Chondrocyte (in vitro differentiated cells): ENCODE measurements at regions not wholly inside any gene's neighbourhood (a gene's known extent, or its start where the extent isn't known, plus 50 kb on each side); places are given as distances from the start of the nearest gene placed in this dataset.
"Not testable (repeated sequence)": the region's sequence is repeated elsewhere in the genome, so short reads cannot be mapped to it uniquely, and the experiment has no call there.

ENCODE experiments used
- DNase-seq: peaks from one replicate; pipeline ENCODE4 v3.0.0; 2021; ENCODE audit warnings: mixed read lengths, low spot score
- H3K27ac Mint-ChIP-seq: one replicate; pipeline ENCODE4 v1.8.0; 2021; ENCODE audit warnings: mild to moderate bottlenecking, moderate library complexity, mixed read lengths; ENCODE audit not compliant: unreplicated experiment
- H3K27me3 Mint-ChIP-seq: 2 replicates; pipeline ENCODE4 v1.8.0; 2021; ENCODE audit warnings: low read depth, mixed read lengths
- H3K36me3 Mint-ChIP-seq: 2 replicates; pipeline ENCODE4 v1.8.0; 2021; ENCODE audit warnings: low read depth, mixed read lengths
- H3K4me1 Mint-ChIP-seq: 2 replicates; pipeline ENCODE4 v1.8.0; 2021; ENCODE audit warnings: low read depth, mild to moderate bottlenecking, mixed read lengths
- H3K4me3 Mint-ChIP-seq: one replicate; pipeline ENCODE4 v1.8.0; 2021; ENCODE audit warnings: mild to moderate bottlenecking, moderate library complexity, mixed read lengths; ENCODE audit not compliant: unreplicated experiment
- H3K9me3 Mint-ChIP-seq: 2 replicates; pipeline ENCODE4 v1.8.0; 2021; ENCODE audit warnings: low read depth, mixed read lengths
- CTCF ChIP-seq: fragments of 200-600 bp; sonication (generic); IDR thresholded peaks from 2 replicates; pipeline ENCODE4 v1.5.0; 2021; ENCODE audit warnings: antibody characterized with exemption, mild to moderate bottlenecking, moderate library complexity

GRCh38 chr14:84485036-84485435 lies 1044.9 kb upstream of the FLRT2 start:
- DNase-seq, result no peak

GRCh38 chr14:84490081-84490480 lies 1039.9 kb upstream of the FLRT2 start:
- TF ChIP-seq CTCF, result no peak
- Mint-ChIP-seq H3K27me3 (no peaks in the 10 kb centered on the region), H3K9me3 (no peaks in the 10 kb centered on the region), H3K27ac (no peak overlapping the region), H3K4me3 (no peak overlapping the region), H3K36me3 (no peaks in the 10 kb centered on the region), H3K4me1 (peaks cover 17% of the 10 kb centered on the region)
- no peak for DNase-seq

More at GRCh38 chr14:84485036-84485435, 1044.9 kb upstream of the FLRT2 start:
- H3K27ac Mint-ChIP-seq, result no peak overlapping the region
- no peaks in the 10 kb centered on the region for H3K36me3 Mint-ChIP-seq
- TF ChIP-seq CTCF, result no peak
- peaks cover 41% of the 10 kb centered on the region for H3K4me1 Mint-ChIP-seq
- H3K4me3 Mint-ChIP-seq, result no peak overlapping the region
- H3K27me3 Mint-ChIP-seq, result no peaks in the 10 kb centered on the region
- H3K9me3 Mint-ChIP-seq, result no peaks in the 10 kb centered on the region

- TF ChIP-seq CTCF, result no peak
- Mint-ChIP-seq H3K4me1 (peaks cover 17% of the 10 kb centered on the region), H3K36me3 (no peaks in the 10 kb centered on the region), H3K27me3 (no peaks in the 10 kb centered on the region), H3K9me3 (no peaks in the 10 kb centered on the region), H3K4me3 (no peak overlapping the region), H3K27ac (no peak overlapping the region)
- no peak for DNase-seq
Measured at GRCh38 chr14:84492685-84493084, 1037.3 kb upstream of the FLRT2 start.

- Mint-ChIP-seq H3K27me3 (no peaks in the 10 kb centered on the region), H3K4me3 (no peak overlapping the region), H3K27ac (no peak overlapping the region), H3K4me1 (peaks cover 17% of the 10 kb centered on the region), H3K36me3 (no peaks in the 10 kb centered on the region), H3K9me3 (no peaks in the 10 kb centered on the region)
- DNase-seq, result no peak
- peak; percentile 48 for TF ChIP-seq CTCF
Measured at GRCh38 chr14:84493779-84494178, 1036.2 kb upstream of the FLRT2 start.

GRCh38 chr14:84496677-84497076 lies 1033.3 kb upstream of the FLRT2 start:
- H3K4me1 Mint-ChIP-seq, result peaks cover 15% of the 10 kb centered on the region
- H3K9me3 Mint-ChIP-seq, result no peaks in the 10 kb centered on the region
- H3K4me3 Mint-ChIP-seq, result no peak overlapping the region
- no peaks in the 10 kb centered on the region for H3K36me3 Mint-ChIP-seq
- H3K27ac Mint-ChIP-seq, result no peak overlapping the region
- DNase-seq, result no peak
- no peaks in the 10 kb centered on the region for H3K27me3 Mint-ChIP-seq
- no peak for TF ChIP-seq CTCF

GRCh38 chr14:84512823-84513222 lies 1017.1 kb upstream of the FLRT2 start:
- not testable (repeated sequence) for H3K4me1 Mint-ChIP-seq, H3K27ac Mint-ChIP-seq, H3K4me3 Mint-ChIP-seq, DNase-seq, H3K27me3 Mint-ChIP-seq, H3K36me3 Mint-ChIP-seq
- H3K9me3 Mint-ChIP-seq, result peaks cover 10% of the 10 kb centered on the region
